Activated CD4-positive, CD25-positive, alpha-beta regulatory T cell treated with anti-CD3 and anti-CD28 coated beads, Interleukin-2, amount 50 U/mL, for 16 hours (primary cell): ENCODE measurements at regions not wholly inside any gene's neighbourhood (a gene's known extent, or its start where the extent isn't known, plus 50 kb on each side); places are given as distances from the start of the nearest gene placed in this dataset.

ENCODE experiments used
- DNase-seq: peaks from one replicate; pipeline ENCODE4 v3.0.0-alpha.2; 2020; ENCODE audit warnings: low read depth, low spot score

DNA sequence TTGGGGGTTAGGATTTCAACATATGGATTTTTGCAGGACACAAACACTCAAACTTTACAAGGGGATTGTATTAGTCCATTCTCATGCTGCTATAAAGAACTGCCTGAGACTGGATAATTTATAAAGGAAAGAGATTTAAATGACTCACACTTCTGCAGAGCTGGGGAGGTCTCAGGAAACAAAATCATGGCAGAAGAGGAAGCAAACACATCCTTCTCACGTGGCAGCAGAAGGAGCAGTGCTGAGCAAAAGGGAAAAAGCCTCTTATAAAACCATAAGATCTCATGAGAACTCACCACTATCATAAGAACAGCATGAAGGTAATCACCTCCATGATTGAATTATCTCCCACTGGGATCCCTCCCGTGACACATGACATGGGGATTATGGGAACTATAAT, 1183.1 kb downstream of the ZPLD1 start:
- no peak for DNase-seq

DNA sequence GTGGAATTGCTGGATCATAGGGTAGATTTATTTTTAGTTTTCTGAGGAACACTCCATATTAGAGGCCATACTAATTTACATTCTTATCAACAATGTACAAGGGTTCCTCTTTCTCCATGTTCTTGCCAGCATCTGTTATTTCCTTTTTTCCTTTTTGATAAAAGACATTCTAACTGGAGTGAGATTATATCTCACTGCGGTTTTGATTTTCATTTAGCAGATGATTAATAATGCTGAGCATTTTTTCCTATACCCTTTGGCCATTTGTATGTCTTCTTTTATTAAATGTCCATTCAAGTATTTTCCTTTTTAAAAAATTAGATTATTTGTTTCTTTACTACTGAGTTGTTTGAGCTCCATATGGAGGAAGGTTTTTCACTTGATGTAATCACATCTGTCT, 1189.5 kb downstream of the ZPLD1 start:
- no peak for DNase-seq

DNA sequence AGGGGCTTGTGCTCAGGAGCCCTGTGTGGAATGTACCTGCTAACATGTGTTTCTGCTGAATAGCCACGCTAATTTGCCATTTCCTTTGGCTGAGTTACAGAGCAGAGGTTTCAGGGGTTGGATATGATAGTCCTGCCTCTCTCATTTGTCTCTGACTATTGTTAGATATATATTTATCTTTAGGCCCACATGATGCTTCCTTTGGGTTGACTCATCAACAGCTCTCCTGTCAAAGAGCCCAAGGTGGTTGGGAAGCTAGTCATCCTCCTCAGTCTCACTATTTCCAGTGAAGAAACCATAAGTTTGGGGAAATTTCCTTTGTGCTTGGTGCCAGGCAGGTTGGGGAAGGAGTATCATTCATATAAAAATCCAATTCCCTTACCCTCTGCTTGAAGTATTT, 1194.6 kb downstream of the ZPLD1 start:
- no peak for DNase-seq

DNA sequence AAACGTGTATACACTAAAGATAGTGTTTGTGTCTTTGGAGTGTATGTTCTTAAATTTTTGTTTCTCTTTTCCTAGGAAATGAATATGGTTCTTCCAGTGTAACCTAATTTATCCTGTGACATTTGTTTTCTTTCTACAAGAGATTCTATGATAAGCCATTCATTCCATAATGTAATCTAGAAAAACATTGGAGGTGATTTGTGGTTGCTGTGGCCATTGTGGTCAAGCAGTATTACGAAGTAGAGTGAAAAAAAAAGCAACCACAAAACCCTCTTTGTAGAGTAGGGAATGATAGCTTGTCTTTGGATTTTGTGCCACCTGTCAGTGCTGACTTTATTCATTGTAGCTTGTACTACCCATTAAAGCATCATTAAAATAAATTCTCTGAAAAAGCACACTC, 1209.6 kb downstream of the ZPLD1 start:
- DNase-seq, result no peak

DNA sequence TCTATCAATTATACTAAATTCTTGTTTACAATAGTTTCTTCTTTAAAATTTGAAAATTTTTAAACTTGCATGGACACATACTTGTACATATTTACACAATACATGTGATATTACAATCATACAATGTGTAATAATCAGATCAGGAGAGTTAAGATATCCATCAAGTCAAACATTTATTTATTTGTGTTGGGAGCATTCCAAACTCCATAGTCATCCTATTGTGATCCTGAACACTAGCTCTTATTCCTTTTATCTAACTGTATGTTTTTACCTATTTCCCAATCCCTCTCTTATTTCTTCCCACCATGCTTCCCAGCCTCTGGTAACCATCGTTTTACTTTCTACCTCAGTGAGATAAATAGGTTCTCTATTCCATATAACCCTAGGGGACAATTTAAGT, 1219.2 kb downstream of the ZPLD1 start:
- no peak for DNase-seq

DNA sequence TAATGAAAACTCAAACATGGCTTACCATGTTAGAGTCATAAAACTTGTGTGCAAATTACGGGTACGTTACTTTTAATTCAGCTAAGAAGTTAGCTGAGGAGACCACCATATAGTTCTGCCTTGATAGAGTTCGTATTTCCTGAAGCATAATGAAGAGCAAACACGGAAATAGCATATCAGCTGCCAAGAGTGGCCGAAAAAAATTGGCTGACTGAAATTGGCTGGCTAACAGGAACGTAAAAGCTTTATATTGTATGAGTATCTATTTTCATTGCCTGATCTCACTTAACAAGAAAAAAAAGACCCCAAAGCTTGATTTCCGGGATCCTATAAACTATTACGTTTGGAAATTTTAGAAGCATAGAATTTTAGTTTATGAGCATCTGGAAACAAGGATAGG, 1222.9 kb downstream of the ZPLD1 start:
- no peak for DNase-seq

DNA sequence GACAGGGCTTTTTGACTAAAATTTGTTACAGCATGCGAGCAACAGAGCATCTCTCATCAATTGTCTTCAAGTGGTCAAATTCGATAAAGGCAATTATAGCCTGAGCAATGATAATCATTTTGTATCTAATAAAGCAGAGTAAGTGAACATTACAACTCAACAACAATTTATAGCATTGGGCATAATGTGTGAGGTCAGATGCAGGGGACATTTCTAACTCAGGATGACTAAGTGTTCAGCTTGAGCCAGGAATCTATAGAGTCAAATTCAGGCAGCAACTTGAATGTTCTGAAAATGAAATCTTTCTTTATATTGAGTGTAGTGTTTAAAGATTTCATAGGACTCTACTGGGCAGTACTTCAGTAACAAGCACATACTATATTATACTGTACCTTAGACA, 1226.0 kb downstream of the ZPLD1 start:
- no peak for DNase-seq

DNA sequence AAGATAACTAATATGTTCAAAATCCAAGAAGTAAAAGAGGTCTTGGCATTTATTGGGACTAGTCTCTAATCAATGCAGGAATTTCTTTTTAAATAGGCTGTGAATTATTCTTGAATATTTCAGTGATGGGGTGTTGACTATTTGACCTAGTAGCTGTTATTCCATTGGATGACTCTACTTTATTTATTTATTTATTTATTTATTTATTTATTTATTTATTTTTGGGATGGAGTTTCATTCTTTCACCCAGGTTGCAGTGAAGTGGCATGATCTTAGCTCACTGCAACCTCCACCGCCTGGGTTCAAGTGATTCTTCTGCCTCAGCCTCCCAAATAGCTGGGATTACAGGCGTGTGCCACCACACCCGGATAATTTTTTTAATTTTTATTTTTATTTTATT, 1227.8 kb downstream of the ZPLD1 start:
- no peak for DNase-seq

DNA sequence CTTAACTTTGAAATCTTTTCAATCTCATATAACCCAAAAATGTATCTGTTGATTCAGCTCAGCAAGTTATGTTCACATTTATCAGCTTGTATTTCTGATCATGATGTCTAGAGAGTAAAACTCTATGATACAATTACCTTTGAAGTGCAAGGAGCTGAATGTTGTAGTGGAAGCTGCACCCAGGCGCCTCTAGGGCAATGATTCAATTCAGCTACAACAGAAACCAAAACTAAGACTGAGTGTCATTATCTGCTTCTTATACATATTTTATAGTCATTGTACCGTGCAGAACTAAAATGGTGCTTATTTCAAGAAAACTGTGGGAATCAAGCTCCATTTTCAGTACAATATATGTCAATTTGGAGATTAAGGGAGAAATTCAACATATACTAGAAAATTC, 1237.5 kb downstream of the ZPLD1 start:
- DNase-seq, result no peak

DNA sequence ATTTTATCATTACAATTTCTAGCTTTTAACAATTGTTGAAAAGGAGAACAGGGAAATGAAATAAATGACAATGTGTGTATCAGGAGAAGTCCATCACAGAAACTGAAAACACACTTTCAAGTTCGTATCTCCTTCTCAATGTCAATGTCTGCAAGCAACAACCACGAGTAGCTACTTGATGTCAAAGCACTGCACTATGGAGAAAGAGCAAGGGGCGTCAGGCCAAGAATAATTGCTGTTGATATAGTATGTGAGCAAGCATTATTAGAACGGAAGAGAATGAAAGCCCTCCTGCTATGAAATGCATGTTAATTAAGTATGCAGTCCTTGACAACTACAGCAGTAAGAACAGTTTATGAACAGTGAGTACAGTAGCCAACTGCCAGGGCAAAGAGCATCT, 1250.1 kb downstream of the ZPLD1 start:
- no peak for DNase-seq

DNA sequence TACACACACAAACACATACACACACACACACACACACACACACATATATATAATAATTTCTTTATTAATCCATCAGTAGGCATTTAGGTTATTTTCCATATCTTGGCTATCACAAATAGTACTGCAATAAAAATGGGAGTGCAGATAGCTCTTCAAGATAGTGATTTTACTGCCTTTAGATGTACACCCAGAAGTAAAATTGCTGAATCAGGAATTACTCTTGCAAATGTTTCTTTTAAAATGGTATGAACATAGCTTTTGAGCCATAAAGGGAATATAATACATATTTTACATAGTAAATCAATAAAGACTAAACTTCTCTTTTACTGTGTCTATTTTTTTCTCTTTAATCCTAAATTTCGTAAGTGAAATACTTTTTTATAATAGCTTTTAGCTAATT, 1251.1 kb downstream of the ZPLD1 start:
- no peak for DNase-seq

DNA sequence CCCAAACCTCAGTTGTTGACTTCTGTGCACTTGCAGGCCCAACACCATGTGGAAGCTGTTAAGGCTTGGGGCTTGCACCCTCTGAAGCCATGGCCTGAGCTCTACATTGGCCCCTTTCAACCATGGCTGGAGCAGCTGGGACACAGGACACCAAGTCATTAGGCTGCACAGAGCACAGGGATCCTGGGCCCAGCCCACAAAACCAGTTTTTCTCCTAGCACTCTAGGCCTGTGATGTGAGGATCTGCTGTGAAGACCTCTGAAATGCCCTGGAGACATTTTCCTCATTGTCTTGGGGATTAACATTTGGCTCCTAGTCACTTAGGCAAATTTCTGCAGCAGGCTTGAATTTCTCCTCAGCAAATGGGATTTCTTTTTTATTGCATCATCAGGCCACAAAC, 1255.7 kb downstream of the ZPLD1 start:
- no peak for DNase-seq

DNA sequence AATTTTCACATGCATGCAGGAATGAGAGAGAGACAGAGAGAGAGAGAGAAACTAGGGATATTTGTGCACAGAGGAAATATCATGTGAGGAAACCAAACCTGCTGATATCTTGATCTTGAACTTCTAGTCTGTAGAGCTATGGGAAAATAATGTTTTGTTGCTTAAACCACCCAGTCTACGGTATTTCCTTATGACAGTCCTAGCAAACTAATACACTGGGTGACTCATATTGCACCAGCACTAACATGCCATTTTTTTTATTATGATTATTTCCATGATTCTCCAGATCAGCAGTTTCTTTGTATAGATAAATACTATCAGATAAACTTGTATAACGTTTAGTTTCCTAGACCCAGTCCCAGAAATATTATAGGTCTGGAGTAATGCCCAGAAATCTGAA, 1259.0 kb downstream of the ZPLD1 start:
- no peak for DNase-seq

DNA sequence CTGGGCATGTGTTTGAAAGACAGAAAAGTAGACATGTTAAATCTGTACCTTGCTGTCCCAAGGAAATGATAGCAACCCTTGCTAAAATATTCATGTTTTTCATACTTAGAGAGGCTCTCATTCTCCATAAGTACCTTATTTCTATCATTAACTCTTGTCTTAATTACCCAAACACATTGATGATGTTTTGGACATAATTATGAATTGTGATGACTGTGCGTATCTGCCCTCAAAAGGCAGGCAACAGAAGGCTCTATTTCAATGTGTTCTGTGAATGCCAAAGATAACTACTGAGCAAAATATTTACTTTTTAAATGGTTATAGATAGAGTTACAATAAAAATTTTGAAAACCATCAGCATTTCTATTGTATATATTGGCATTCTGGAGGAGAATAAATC, 1263.8 kb downstream of the ZPLD1 start:
- DNase-seq, result no peak

DNA sequence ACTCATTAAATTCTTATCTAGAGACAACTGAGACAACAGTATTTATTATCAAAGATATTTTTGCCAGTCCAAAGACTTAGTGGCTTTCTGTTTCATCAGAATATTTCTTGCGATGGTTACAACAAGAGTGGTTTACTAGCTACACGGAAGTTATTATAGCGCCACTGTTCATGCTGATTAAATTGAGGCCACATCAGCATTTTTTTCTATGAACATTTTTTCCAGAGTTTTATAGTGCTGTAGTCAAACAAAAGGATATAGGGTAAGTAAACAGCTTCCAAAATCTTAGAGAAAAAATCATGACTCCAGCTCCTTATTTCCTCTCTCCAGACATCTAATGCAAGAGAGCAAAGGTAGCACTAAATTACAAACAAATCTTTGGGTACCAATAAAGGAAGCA, 1264.4 kb downstream of the ZPLD1 start:
- DNase-seq, result no peak

DNA sequence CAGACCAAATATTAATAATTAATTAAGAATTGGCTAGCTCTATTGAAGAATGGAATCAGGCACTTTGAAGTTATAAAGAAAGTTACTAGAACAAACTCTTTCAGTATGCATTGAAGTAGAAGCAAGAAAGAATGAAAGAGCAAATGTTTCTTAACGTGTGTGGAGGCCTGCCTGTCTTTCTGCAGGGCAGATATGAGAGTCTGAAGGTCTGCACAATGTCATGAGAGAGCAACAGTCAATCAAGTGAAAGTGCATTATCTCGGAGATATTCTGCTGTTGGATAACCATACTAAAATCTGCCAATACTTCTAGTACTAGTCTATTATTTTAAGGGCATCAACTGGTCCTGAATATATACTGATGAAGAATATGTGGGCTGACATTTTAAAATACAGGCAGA, 1270.8 kb downstream of the ZPLD1 start:
- DNase-seq, result no peak

DNA sequence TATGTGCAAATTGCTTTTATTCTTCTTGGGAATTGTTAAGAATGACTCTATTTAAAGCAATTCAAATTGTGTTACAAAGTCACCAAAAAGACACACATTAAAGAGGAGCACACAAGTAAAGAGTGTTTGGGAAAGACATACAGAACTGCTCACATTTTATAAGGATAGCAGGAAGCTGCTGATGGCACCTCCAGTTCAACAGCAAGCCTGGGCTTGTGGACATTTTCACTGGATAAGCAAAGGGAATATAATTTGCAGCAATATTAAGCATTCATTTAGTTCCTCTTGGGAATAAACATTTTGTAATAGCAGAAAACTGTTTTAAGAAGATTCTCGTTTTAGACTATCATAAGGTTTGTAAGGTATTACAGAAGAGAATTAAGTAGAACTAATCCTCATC, 1271.9 kb downstream of the ZPLD1 start:
- DNase-seq, result no peak

DNA sequence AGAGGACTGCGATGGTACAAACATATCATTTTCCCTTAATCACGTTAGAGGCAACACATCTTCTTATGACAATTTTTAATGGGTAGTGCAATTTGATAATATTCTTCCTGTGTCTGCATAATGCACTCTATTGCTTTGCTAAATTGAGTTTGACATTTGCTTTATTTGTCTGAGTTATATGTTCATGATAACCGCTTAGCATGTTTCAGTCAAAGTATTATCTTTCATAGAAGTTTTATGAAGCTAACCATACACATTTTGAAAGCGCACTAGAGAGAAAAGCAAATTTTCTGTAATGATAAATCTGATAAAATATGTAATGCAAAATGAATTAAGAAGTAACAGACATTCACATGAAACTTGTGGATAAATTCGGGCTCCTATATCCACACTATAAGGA, 1276.9 kb downstream of the ZPLD1 start:
- DNase-seq, result no peak

DNA sequence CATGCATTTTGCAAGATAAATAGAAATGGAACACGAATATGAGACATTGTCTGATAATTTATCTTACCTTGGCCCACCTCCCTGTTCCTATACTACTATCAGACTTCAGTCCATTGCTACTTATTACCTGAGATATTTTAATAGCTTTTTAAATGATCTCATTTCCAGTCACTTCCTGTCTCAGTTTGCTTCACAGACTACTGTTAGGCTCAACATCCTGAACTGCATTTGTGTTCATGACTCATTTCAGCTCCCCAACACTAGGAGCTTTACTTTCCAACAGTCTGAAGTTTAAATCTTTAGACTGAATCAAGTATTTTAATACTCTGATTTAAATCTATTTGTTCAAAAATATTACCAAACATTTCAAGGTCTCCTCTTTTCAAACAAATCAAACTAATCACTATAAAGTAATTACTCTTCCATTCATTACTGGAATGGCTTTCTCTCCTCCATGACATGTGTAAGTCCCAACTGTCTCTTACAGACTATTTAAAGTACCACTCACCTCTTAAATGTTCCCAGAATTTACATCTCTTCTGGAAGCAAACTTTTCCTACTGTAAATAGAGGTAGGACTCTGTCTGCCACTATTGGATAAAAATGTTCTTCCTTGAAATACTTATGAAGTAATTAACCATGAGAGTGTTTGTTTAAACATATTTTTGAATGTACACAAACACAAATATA, 1277.6 kb downstream of the ZPLD1 start:
- no peak for DNase-seq

DNA sequence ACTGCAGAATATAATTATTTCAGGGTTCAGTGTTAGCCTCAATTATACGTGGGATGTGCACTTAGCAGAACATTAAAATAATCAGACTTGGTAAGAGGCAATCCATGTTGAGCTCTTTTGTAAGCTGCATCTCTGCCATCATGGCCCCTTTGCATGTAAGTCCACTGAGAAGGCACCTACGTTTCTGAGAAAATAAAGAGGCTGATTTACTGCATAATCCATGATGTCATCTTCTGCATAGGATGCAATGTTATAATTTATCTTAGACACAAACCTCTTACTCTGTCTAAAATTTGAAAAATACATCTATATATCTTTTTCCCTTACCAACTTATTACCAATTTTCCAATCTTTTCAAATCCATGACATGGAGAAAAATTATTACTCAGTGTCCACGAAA, 1294.7 kb downstream of the ZPLD1 start:
- DNase-seq, result no peak

DNA sequence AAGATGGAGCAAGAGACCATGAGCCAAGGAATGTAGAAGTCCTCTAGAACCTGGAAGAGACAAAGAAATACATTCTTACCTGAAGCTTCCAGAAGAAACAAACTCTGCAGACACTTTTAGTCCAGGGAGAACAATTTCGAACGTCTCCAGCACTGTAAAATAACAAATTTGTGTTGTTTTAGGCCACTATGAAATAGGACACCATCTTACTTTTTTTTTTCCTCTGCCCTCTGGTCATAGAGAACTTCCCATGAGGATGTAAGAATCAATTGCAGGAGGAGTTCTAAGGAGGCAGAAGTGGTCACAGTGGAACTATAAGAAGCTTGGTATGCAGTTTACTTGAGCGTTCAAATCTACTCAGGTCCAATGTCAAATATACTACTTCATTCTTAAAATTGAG, 1295.9 kb downstream of the ZPLD1 start:
- no peak for DNase-seq

DNA sequence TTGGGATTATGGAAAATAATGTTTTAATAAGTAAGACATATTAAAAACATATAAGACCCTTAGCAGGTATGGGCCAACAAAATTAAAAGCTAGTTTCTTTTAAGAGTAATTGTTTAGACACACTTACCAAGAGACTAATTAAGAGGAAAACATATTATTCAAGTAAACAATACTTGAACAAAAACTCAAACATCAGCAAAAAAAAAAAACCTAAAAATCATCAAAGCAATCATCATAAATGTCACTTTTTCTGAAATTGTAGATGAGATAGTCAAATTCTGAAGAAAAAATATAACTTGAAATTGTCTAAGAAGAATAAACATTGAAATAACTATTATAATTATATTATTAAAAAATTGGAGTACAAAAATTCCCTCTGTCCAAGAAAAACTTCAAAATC, 1318.2 kb downstream of the ZPLD1 start:
- DNase-seq, result no peak

DNA sequence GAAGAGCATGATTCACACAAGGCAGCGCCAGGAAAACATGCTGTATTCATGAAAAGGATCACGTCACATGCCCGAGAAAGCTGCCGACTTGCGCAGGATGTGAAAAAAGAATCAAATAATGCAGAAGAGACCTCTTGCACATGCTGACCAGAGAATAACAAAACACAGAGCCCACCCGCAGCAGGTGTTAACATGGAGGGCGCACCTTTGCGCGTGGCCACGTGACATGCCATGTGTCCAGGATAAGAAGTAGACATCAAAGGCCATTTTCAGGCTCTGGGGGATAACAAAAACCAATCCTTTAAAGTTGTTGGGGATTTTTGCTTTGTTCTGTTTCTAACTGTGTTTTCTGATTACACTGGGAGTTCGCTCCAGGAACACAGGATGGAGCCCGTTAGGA, 1332.8 kb downstream of the ZPLD1 start:
- DNase-seq, result no peak

DNA sequence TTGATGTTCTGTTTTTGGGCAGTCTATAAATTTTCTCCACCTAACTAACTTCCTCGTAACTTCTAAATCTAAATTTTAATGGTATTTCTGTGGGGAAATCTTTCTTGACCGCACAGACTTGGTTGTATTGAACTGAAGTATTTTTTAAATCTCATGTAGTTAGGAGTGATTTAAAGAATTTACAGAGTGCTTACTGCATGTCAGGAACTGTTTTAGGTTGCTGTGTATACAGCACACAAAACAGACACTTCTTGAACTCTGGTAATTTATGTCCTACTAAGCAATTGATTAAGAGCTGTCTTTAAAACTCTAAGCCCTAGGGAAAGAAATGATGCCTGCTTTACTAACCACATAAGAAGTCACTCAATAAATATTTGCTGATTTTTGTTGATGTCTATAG, 1350.2 kb downstream of the ZPLD1 start:
- no peak for DNase-seq
